ENCODE measurements at regions not wholly inside any gene's neighbourhood (a gene's known extent, or its start where the extent isn't known, plus 50 kb on each side); places are given as distances from the start of the nearest gene placed in this dataset.

GRCh38 chr7:142654398-142654797 lies 94.9 kb upstream of the PRSS1 start:
- TF ChIP-seq CTCF (IDR thresholded peaks at IDR 0.05; ENCODE audit: insufficient read depth, low read length): no peak
- TF ChIP-seq POLR2AphosphoS5 (IDR thresholded peaks at IDR 0.05; ENCODE audit: low read depth): no peak
- TF ChIP-seq REST (IDR thresholded peaks at IDR 0.05; ENCODE audit: insufficient replicate concordance, low read depth): no peak
